GM19324 (cell line): ENCODE measurements at regions not wholly inside any gene's neighbourhood (a gene's known extent, or its start where the extent isn't known, plus 50 kb on each side); places are given as distances from the start of the nearest gene placed in this dataset.

Experiments used
- ATAC-seq: cut with Tn5 transposase; IDR thresholded peaks from one replicate; pipeline ENCODE4 v1.9.1; 2021; ENCODE audit warnings: mild to moderate bottlenecking, moderate library complexity; ENCODE audit not compliant: unreplicated experiment, low FRiP score

- ATAC-seq = no peak
Measured at GRCh38 chr18:27653247-27653646, 468.1 kb upstream of the CHST9 start.

DNA sequence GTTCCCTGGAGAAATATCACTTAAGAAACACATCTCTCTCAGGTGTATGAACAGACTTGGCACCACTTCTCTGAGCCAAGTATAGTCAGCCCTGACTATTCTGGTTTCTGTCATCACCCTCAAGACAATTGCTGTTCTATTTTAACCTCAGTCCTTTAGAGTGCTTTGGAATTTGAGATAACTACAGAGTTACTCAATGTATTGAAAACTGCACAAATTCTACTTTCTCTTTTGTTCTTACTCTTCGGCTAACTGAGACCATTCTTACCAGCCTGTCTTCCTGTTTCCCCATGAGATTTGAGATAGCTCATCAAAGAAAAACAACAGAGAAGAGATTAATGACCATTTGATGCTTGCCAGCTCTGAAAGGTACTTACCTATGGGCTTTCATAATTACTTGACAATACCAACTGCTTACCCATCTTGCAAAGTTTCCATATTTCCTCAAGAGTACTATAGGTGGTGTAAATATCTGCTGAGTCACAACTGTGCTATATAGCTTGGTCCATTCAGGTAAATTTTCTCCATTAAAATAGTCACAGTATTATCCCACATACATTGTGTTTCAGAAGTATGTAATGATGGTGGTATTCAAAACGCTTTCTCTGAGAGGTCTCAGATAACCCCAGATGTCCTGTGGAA lies 467.5 kb upstream of the CHST9 start:
- ATAC-seq = peak; percentile 59

- ATAC-seq = no peak
Measured at GRCh38 chr18:27649621-27650020, 464.5 kb upstream of the CHST9 start.

GRCh38 chr18:27645929-27646328 lies 460.8 kb upstream of the CHST9 start:
- ATAC-seq = no peak

DNA sequence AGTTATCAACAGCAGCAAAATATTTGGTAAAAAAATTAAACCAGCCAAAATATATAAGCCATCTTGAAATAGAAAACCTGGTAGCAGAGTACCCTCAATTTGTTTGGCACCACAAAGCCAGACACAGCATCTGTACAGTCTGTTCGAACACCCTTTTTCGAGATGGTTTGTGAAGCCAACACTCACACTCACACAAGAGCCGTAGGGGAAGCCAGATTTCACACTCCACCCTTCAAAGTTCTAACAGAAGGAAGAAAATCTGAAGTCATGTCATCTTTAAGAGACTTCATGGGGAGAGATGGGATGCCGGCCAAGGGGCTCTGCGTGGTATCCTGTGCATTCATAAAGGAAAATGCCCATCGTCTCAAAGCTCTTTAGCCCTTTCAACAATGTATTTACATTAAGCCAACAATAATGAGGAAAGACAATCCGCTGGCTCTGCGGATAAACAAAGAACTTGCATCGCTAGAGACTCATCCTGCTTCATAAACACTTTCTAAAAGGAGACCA lies 451.5 kb upstream of the CHST9 start:
- no peak for ATAC-seq

- no peak for ATAC-seq
Measured at GRCh38 chr18:27632706-27633105, 447.6 kb upstream of the CHST9 start.

GRCh38 chr18:27627927-27628326 lies 442.8 kb upstream of the CHST9 start:
- no peak for ATAC-seq

GRCh38 chr18:27621236-27621890 lies 436.3 kb upstream of the CHST9 start:
- no peak for ATAC-seq

DNA sequence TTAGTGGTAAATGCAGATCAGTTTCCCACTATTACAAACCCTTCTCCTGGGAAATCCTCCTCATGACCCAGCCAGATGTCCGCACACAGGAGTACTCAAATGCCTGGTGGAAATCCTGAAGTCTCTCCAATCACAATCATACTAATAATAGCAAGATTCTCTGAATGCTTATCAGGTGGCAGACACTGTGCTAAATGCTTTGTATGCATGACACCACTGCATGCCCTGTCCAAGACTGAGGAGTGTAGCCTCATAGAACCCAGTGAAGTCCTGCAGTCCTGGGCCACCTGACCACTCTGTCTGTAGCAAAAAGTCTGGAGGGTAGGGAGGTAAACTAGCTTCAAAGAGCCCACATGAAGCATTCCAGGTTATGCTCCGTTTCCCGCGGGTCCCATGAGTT lies 434.8 kb upstream of the CHST9 start:
- ATAC-seq = no peak

GRCh38 chr18:27619090-27619772 lies 434.1 kb upstream of the CHST9 start:
- no peak for ATAC-seq

DNA sequence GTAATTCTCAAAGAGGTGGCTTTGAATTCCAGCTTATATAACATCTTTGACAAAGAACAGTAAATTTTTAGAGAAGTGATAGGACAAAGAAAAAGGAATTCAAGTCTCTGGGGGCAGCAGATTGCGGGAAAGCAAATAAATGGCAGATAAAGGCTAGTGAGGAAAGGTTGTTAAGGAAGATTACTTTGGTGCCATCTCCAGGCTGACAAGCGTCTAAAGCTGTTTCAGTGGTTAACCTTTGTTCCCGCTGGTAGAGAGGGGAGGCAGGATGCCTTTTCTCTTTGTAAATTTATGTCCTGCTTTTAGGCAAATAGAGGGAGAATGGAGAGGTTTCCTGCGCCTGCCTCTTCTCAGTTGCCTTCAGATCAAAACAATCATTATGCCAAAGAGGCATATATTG lies 431.2 kb upstream of the CHST9 start:
- no peak for ATAC-seq

DNA sequence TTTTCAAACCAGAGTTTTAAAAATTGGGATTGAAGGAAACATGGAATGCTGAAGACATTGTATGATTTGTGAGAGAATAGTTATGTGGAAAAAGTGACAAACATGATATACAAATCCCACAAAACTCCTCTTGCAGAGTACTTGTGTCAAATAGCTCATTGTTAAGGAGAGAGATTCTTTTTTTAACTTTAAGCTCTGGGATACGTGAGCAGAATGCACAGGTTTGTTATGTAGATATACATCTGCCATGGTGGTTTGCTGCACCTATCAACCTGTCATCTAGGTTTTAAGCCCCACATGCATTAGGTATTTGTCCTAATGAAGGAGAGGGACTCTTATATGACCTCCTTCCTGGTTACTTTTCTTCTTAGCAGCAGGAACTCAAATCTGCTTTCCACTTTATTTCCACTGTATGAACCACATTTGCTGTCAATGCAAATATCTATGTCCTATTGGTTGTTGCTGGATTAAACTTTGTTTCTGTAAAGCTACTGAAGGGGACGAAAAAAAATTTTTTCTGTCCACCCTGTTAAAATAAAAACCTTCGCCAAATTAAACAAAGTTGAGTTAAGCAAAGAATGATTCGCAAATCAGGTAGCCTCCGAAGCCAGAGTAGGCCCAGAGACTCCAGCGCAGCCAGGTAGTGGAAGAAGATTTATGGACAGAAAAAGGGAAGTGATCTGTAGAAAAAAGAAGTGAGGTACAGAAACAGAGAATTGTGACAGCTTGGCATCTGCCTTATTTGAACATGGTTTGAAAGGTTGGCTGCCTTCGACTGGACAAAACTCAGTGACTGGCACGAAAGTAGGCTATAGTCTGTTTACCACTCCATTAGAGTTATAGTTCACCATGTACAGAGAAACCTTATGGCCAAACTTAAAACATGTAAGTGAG lies 430.1 kb upstream of the CHST9 start:
- ATAC-seq = no peak

DNA sequence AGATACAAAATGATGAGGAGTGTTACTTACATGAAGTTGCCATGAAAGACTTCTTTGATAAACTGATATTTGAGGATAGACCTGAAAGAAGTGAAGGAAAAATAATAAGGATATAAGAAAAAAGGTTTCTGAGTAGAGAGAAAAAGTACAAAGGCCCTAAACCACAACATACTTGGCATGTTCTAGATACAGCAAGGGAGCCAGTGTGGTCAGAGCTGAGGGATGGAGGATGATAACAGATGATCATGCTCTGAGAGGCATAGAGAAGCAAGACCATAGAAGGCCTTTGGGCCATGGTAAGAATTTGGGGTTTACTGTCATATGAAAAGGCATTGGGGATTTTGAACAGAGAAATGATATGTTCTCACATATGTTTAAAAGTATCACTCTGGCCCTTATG lies 424.1 kb upstream of the CHST9 start:
- ATAC-seq = no peak

GRCh38 chr18:27608742-27609141 lies 423.6 kb upstream of the CHST9 start:
- ATAC-seq = no peak

DNA sequence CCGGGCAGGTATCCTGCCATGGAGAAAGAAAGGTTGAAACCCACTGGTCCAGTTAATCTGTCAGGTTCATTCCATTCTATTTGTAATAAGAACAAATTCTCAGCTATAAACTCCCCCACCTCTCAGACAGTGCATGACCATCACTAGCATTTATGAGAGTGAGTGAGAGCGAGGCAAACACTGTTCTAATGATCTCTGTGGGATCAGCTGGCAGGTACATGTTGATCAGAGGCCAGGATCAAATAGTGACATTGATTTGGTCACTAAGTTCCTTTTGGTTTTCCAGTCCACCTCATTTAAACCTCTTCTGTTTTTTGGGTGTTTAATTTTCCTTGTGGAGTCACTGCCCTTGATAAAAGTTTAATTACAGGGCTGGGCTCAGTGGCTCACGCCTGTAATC lies 423.1 kb upstream of the CHST9 start:
- no peak for ATAC-seq

DNA sequence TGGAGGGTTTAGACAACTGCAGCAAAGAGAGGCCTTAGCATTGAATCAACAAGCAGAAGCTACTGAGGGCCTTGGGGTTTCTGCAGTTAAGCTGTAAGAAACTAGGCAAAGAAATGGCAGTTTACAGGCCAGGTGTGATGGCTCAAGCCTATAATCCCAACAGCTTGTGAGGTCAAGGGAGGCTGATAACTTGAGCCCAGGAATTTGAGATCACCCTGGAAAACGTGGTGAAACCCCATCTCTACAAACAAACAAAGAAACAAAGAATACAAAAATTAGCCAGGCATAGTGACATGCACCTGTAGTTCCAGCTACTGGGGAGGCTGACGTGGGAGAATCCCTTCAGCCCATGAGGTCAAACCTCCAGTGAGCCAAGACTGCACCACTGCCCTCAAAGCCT lies 421.6 kb upstream of the CHST9 start:
- no peak for ATAC-seq

- peak; percentile 76 for ATAC-seq
Measured at GRCh38 chr18:27605107-27605834, 420.2 kb upstream of the CHST9 start.

GRCh38 chr18:27604583-27604982 lies 419.5 kb upstream of the CHST9 start:
- ATAC-seq = no peak

- no peak for ATAC-seq
Measured at GRCh38 chr18:27602092-27602491, 417.0 kb upstream of the CHST9 start.

DNA sequence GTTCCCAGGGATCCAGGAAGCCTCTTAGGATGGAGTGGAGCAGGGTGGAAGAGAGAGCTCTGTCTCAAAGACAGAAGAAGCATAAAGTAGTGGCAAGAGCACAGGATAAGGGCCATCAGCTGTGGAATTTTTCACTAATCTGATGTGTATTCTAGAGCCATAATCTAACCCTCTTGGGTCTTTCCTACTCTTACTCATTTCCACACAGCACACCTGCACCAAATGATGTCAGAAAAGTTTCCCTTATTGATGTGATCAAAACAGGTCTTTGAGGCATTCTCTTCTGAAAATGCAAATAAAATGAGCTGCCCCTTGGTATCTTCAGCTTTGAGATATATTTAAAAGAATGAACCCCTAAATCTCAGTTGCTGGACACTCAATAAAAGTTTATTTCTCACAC lies 415.1 kb upstream of the CHST9 start:
- ATAC-seq = no peak
